MM.1S (cell line): ENCODE measurements at regions not wholly inside any gene's neighbourhood (a gene's known extent, or its start where the extent isn't known, plus 50 kb on each side); places are given as distances from the start of the nearest gene placed in this dataset.

ENCODE experiments used
- CTCF ChIP-seq: fragments of 300-600 bp; sonication (generic); IDR thresholded peaks from 2 replicates; pipeline ENCODE4 v1.5.1; 2016; ENCODE audit warnings: antibody characterized with exemption, low read length, mixed read lengths
- EZH2 ChIP-seq: fragments of 300-600 bp; sonication (generic); optimal IDR thresholded peaks from 2 replicates; pipeline ENCODE3; 2017; ENCODE audit warnings: low read depth, mild to moderate bottlenecking, antibody characterized with exemption, low read length, mixed read lengths
- EZH2phosphoT487 ChIP-seq: fragments of 300-600 bp; sonication (generic); IDR thresholded peaks from 2 replicates; pipeline ENCODE4 v1.6.1; 2018; ENCODE audit warnings: antibody characterized with exemption, low read length

GRCh38 chr20:39547546-39548408 is 585.6 kb downstream of the DHX35 start:
- TF ChIP-seq CTCF, result no peak
- TF ChIP-seq EZH2, result no peak
- no peak for TF ChIP-seq EZH2phosphoT487
